ENCODE measurements at regions not wholly inside any gene's neighbourhood (a gene's known extent, or its start where the extent isn't known, plus 50 kb on each side); places are given as distances from the start of the nearest gene placed in this dataset.

GRCh38 chr15:98062869-98063268 is 102.4 kb downstream of the ARRDC4 start:
- Histone ChIP-seq H3K27ac (replicated peaks) (no peak overlapping the region), H3K27me3 (ENCODE audit: insufficient read depth, poor library complexity, severe bottlenecking) (no peaks in the 10 kb centered on the region), H3K4me3 (replicated peaks; ENCODE audit: insufficient read depth, low read length) (no peak overlapping the region)
- no peak for DNase-seq (ENCODE audit: low read depth in 1 of 2, low spot score in 1 of 2)
- TF ChIP-seq SPI1 (IDR thresholded peaks at IDR 0.05; ENCODE audit: borderline replicate concordance, low read depth) (no peak), POLR2AphosphoS5 (IDR thresholded peaks at IDR 0.05; ENCODE audit: low read depth) (no peak), REST (IDR thresholded peaks at IDR 0.05; ENCODE audit: insufficient replicate concordance, low read depth) (no peak), GABPA (IDR thresholded peaks at IDR 0.05; ENCODE audit: low read depth) (no peak), CTCF (IDR thresholded peaks at IDR 0.05; ENCODE audit: insufficient read depth, low read length) (no peak)

GRCh38 chr15:98063315-98063714 is 102.8 kb downstream of the ARRDC4 start:
- Histone ChIP-seq H3K27ac (replicated peaks) (no peak overlapping the region), H3K4me3 (replicated peaks; ENCODE audit: insufficient read depth, low read length) (no peak overlapping the region), H3K27me3 (ENCODE audit: insufficient read depth, poor library complexity, severe bottlenecking) (no peaks in the 10 kb centered on the region)
- no peak for TF ChIP-seq GABPA (IDR thresholded peaks at IDR 0.05; ENCODE audit: low read depth)
- no peak for TF ChIP-seq POLR2AphosphoS5 (IDR thresholded peaks at IDR 0.05; ENCODE audit: low read depth)
- TF ChIP-seq SPI1 (IDR thresholded peaks at IDR 0.05; ENCODE audit: borderline replicate concordance, low read depth), result no peak
- TF ChIP-seq REST (IDR thresholded peaks at IDR 0.05; ENCODE audit: insufficient replicate concordance, low read depth), result no peak
- TF ChIP-seq CTCF (IDR thresholded peaks at IDR 0.05; ENCODE audit: insufficient read depth, low read length), result no peak
- no peak for DNase-seq (ENCODE audit: low read depth in 1 of 2, low spot score in 1 of 2)

GRCh38 chr15:98063871-98064270 is 103.4 kb downstream of the ARRDC4 start:
- DNase-seq (ENCODE audit: low read depth in 1 of 2, low spot score in 1 of 2), result no peak
- no peak for TF ChIP-seq GABPA (IDR thresholded peaks at IDR 0.05; ENCODE audit: low read depth)
- TF ChIP-seq POLR2AphosphoS5 (IDR thresholded peaks at IDR 0.05; ENCODE audit: low read depth), result no peak
- TF ChIP-seq CTCF (IDR thresholded peaks at IDR 0.05; ENCODE audit: insufficient read depth, low read length), result no peak
- TF ChIP-seq SPI1 (IDR thresholded peaks at IDR 0.05; ENCODE audit: borderline replicate concordance, low read depth), result no peak
- TF ChIP-seq REST (IDR thresholded peaks at IDR 0.05; ENCODE audit: insufficient replicate concordance, low read depth), result no peak
- H3K27me3 ChIP-seq (ENCODE audit: insufficient read depth, poor library complexity, severe bottlenecking), result no peaks in the 10 kb centered on the region

More at GRCh38 chr15:98063871-98064270, 103.4 kb downstream of the ARRDC4 start:
- Histone ChIP-seq H3K4me3 (replicated peaks; ENCODE audit: insufficient read depth, low read length) (no peak overlapping the region), H3K27ac (replicated peaks) (no peak overlapping the region)
